HG02610 (cell line): ENCODE measurements at regions not wholly inside any gene's neighbourhood (a gene's known extent, or its start where the extent isn't known, plus 50 kb on each side); places are given as distances from the start of the nearest gene placed in this dataset.

Source experiments
- ATAC-seq: cut with Tn5 transposase; IDR thresholded peaks from one replicate; pipeline ENCODE4 v1.9.1; 2021; ENCODE audit warnings: mild to moderate bottlenecking, moderate library complexity; ENCODE audit not compliant: unreplicated experiment

- no peak for ATAC-seq
These were observed 99.9 kb upstream of the ZNF618 start for GRCh38 chr9:113776194-113776593.

GRCh38 chr9:113781381-113781780 lies 94.7 kb upstream of the ZNF618 start:
- no peak for ATAC-seq

DNA sequence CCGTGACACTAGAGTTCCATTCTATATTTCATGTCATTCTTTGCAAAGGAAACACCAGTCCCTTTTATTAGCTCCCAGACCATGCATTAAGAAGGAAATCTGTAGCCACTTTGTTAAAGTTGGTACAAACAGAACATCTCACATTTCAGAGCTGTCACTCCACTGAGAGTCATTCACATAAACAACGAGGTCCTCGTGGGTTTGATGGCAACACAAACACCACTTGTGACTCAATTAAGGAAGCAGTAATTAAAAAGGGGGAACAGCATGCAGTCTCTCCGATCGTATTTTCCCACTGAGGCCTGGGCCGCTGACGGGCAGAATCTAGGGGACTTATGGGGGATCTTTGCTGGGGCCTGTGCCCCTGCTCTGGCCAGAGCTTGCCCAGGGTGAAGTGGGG lies 94.2 kb upstream of the ZNF618 start:
- ATAC-seq, result no peak

DNA sequence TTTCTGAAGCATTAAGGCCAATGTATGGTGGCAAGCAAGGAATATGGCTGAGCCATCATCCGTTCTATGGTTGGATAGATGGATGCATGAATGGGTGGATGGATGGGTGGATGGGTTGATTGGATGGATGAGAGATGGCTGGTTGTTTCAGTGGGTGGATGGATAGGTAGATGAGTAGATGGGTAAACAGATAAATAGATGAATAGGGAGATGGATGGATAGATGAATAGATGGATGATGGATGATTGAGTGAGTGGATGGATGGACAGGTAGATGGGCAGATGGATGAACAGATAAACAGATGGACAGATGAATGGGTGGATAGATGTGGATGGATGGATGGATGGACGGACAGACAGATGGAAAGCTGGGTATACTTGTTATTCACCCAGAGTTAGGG lies 92.6 kb upstream of the ZNF618 start:
- ATAC-seq, result no peak

- no peak for ATAC-seq
These were observed 90.8 kb upstream of the ZNF618 start for GRCh38 chr9:113785334-113785733.

GRCh38 chr9:113786071-113786470 lies 90.0 kb upstream of the ZNF618 start:
- ATAC-seq, result no peak

- no peak for ATAC-seq
These were observed 88.2 kb upstream of the ZNF618 start for GRCh38 chr9:113787871-113788270.

DNA sequence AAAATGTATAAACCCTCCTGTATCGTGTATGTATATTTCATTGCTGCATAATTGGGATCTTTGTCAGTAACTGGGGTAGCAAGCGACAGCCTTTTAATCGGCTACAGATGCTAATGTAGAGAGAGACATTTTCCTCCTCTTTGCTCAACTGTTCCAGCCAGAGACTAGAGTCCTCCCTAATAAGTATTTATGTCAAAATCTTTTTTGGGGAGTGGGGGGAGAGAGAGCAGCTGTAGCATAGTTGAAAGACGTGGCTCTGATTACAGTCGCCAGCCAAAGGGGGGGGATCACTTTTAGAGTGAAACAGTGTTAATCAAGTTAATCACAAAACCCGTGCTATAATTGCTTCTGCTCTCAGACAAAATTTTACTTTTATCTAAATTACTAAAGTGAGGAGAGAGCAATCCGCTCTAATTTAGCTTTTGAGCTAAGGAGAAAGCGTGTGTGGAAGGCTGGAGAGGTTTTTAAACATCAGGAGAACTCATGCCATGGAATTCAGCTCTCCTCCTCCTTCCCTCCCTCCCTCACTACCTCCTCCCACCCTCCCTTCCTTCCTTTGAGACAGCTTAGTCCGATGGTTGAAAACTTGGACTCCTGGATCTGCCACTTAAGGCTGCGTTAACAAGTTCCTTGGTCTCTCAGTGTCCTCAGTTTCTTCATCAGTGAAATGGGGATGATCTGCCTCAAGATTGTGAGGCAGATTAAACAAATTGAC lies 87.3 kb upstream of the ZNF618 start:
- ATAC-seq, result no peak

DNA sequence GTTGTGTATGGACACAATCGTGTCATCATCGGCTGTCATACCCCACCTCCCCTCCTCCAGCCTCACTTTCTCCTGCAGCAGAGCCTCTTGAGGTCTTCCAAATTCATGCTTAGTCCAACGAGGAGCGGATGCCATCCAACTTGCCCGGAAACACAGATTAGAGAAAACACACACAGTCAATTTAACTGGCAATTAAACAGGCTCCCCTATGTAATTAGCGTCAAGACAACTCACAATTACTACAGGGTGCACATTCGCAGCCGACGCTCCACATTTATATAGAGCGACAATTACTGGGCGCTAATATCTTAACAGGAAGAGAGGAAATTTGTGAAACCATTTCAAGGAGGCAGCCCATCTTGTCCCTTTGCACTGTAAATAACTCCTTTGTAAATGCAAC lies 86.0 kb upstream of the ZNF618 start:
- ATAC-seq, result no peak

DNA sequence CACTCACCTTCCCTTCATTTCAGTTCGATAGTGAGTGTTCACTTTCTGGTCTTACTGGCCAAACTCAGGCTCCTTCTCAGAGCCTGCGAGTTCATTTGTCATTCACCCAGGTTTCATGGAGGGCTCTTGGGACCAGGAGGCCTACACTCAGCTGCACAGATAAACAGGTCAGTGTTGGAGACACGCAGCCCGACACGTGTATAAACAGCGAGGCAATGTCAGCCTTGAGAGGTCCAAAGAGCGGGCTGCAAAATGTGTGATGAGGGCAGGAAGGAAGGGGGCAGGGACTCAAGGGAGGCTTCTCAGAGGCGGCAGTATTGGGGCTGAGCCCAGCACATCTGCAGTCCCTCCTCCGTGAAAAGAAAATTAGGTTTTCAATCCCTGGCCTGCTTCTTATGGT lies 82.6 kb upstream of the ZNF618 start:
- no peak for ATAC-seq

GRCh38 chr9:113794721-113795120 lies 81.4 kb upstream of the ZNF618 start:
- ATAC-seq, result no peak

- ATAC-seq, result no peak
These were observed 80.2 kb upstream of the ZNF618 start for GRCh38 chr9:113795811-113796392.

GRCh38 chr9:113796646-113797426 lies 79.3 kb upstream of the ZNF618 start:
- no peak for ATAC-seq

- no peak for ATAC-seq
These were observed 77.8 kb upstream of the ZNF618 start for GRCh38 chr9:113798062-113799030.

- ATAC-seq, result no peak
These were observed 75.8 kb upstream of the ZNF618 start for GRCh38 chr9:113800276-113800675.

DNA sequence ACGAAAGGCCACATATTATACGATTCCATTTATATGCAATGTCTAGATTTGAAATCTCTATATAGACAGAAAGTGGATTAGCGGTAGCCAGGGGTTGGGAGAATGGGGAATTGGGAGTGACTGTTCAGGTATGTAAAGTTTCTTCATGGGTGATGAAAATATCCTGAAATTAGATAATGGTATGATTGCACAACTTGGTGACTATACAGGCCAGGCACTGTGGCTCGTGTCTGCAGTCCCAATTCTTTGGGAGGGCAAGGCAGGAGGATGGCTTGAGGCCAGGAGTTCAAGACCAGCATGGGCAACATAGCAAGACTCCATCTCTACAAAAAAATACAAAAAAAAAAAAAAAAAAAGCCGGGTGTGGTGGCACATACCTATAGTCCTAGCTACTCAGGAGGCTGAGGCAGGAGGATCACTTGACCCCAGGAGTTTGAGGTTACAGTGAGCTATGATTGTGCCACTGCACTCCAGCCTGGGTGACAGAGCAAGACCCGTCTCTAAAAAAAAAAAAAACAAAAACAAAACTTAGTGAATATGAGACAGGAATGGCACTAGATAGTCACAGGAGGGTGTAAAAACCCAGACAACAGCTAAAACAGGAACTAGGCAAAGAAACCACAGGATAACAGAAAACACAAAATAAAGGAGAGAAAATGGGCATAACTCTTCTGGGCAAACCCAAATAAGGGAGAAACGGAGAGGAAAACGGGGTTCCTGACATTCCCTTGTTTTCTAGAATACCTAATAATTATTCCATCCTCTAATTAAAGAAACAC lies 72.1 kb upstream of the ZNF618 start:
- no peak for ATAC-seq

DNA sequence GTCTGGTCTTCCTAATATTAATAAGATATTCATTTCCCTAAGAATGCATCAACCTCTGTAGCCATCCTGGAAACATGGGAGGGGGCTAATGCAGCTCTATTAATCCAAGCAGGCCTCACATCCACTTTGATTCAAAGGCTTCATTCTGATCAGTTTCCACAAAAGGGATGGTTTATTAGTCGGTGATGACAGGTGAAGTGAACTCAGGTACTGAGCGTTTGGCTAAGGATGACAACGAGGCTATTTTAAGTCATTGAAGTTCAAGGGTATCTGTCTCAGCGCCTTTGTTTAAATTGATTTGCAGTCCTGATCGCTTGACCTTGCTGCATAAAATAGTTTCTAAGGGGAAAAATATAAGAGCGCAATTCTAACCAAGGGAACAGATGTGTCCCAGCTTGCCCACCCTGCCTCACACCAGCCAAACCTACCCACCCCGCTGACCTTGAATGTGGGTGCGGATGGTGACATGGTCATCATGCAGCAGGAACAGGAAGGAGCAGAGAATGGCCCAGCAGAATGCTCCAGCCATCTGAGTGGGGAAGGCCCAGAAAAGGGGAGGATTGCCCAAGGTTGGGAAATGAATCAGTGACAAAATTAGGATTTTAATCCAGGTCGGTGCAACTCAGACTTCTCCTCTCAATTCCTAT lies 70.5 kb upstream of the ZNF618 start:
- ATAC-seq, result no peak

GRCh38 chr9:113807173-113808061 lies 68.7 kb upstream of the ZNF618 start:
- no peak for ATAC-seq
